ENCODE measurements at regions not wholly inside any gene's neighbourhood (a gene's known extent, or its start where the extent isn't known, plus 50 kb on each side); places are given as distances from the start of the nearest gene placed in this dataset.
A peak's percentile ranks its signal among the peaks of the same experiment; 100 is the strongest.

GRCh38 chr11:8777907-8778767 lies 95.5 kb downstream of the RPL27A start:
- TF ChIP-seq CTCF (IDR thresholded peaks at IDR 0.05; ENCODE audit: insufficient read depth, low read length) = no peak
- no peak overlapping the region for H3K4me3 ChIP-seq (ENCODE audit: low read depth, low read length)
- peak; percentile 54 for DNase-seq (ENCODE audit: low read depth)

GRCh38 chr11:8779107-8779506 lies 96.5 kb downstream of the RPL27A start:
- no peak for DNase-seq (ENCODE audit: low read depth)
- no peak overlapping the region for H3K4me3 ChIP-seq (ENCODE audit: low read depth, low read length)
- TF ChIP-seq CTCF (IDR thresholded peaks at IDR 0.05; ENCODE audit: insufficient read depth, low read length) = no peak

GRCh38 chr11:8779732-8780131 lies 97.1 kb downstream of the RPL27A start:
- no peak overlapping the region for H3K4me3 ChIP-seq (ENCODE audit: low read depth, low read length)
- no peak for DNase-seq (ENCODE audit: low read depth)
- TF ChIP-seq CTCF (IDR thresholded peaks at IDR 0.05; ENCODE audit: insufficient read depth, low read length) = no peak

GRCh38 chr11:8784954-8785353 lies 102.4 kb downstream of the RPL27A start:
- no peak for TF ChIP-seq CTCF (IDR thresholded peaks at IDR 0.05; ENCODE audit: insufficient read depth, low read length)
- no peak for DNase-seq (ENCODE audit: low read depth)
- H3K4me3 ChIP-seq (ENCODE audit: low read depth, low read length) = no peak overlapping the region

- H3K4me3 ChIP-seq (ENCODE audit: low read depth, low read length) = no peak overlapping the region
- TF ChIP-seq CTCF (IDR thresholded peaks at IDR 0.05; ENCODE audit: insufficient read depth, low read length) = no peak
- DNase-seq (ENCODE audit: low read depth) = no peak
Measured at GRCh38 chr11:8785457-8785856, 102.9 kb downstream of the RPL27A start.

GRCh38 chr11:8785998-8786397 lies 103.4 kb downstream of the RPL27A start:
- TF ChIP-seq CTCF (IDR thresholded peaks at IDR 0.05; ENCODE audit: insufficient read depth, low read length) = no peak
- DNase-seq (ENCODE audit: low read depth) = no peak
- no peak overlapping the region for H3K4me3 ChIP-seq (ENCODE audit: low read depth, low read length)
